ENCODE measurements at regions not wholly inside any gene's neighbourhood (a gene's known extent, or its start where the extent isn't known, plus 50 kb on each side); places are given as distances from the start of the nearest gene placed in this dataset.
"Not testable (repeated sequence)": the region's sequence is repeated elsewhere in the genome, so short reads cannot be mapped to it uniquely, and the experiment has no call there.

DNA sequence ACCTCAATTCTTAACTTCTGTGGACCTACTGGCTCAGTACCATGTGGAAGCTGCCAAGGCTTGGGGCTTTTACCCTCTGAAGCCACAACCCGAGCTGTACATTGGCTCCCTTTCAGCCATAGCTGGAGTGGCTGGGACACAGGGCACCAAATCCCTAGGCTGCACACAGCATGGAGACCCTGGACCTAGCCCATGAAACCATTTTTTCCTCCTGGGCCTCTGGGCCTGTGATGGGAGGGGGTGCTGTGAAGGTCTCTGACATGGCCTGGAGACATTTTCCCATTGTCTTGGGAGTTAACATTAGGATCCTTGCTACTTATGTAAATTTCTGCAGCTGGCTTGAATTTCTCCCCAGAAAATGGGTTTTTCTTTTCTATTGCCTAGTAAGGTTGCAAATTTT lies 205.1 kb downstream of the DCDC2C start:
- TF ChIP-seq, protein P1, sequence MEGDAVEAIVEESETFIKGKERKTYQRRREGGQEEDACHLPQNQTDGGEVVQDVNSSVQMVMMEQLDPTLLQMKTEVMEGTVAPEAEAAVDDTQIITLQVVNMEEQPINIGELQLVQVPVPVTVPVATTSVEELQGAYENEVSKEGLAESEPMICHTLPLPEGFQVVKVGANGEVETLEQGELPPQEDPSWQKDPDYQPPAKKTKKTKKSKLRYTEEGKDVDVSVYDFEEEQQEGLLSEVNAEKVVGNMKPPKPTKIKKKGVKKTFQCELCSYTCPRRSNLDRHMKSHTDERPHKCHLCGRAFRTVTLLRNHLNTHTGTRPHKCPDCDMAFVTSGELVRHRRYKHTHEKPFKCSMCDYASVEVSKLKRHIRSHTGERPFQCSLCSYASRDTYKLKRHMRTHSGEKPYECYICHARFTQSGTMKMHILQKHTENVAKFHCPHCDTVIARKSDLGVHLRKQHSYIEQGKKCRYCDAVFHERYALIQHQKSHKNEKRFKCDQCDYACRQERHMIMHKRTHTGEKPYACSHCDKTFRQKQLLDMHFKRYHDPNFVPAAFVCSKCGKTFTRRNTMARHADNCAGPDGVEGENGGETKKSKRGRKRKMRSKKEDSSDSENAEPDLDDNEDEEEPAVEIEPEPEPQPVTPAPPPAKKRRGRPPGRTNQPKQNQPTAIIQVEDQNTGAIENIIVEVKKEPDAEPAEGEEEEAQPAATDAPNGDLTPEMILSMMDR (IDR thresholded peaks at IDR 0.05; ENCODE audit: borderline replicate concordance, extremely low read depth, low read length, poor library complexity, severe bottlenecking), result not testable (repeated sequence)
- not testable (repeated sequence) for TF ChIP-seq EZH2 (IDR thresholded peaks at IDR 0.05; ENCODE audit: borderline replicate concordance, low read depth, low read length, severe bottlenecking)

Data from DND-41 (cell line).